Ishikawa (cell line): ENCODE measurements at regions not wholly inside any gene's neighbourhood (a gene's known extent, or its start where the extent isn't known, plus 50 kb on each side); places are given as distances from the start of the nearest gene placed in this dataset.

ENCODE experiments used
- CEBPB ChIP-seq: IDR thresholded peaks from 2 replicates; pipeline ENCODE4 v1.6.1; 2012
- CREB1 ChIP-seq: IDR thresholded peaks from 2 replicates; pipeline ENCODE4 v1.6.1; 2012; ENCODE audit warnings: low read depth
- EGR1 ChIP-seq: IDR thresholded peaks from 2 replicates; pipeline ENCODE4 v1.6.1; 2012
- MAX ChIP-seq: IDR thresholded peaks from 2 replicates; pipeline ENCODE4 v1.6.1; 2012
- RAD21 ChIP-seq: IDR thresholded peaks from 2 replicates; pipeline ENCODE4 v1.6.1; 2012; ENCODE audit warnings: low read depth
- REST ChIP-seq: IDR thresholded peaks from 2 replicates; pipeline ENCODE4 v1.6.1; 2012; ENCODE audit warnings: low read depth, mild to moderate bottlenecking
- TAF1 ChIP-seq: IDR thresholded peaks from 2 replicates; pipeline ENCODE4 v1.6.1; 2012; ENCODE audit warnings: low read depth, mild to moderate bottlenecking
- TCF12 ChIP-seq: IDR thresholded peaks from 2 replicates; pipeline ENCODE4 v1.6.1; 2012; ENCODE audit warnings: low read depth
- TEAD4 ChIP-seq: IDR thresholded peaks from 2 replicates; pipeline ENCODE4 v1.6.1; 2012
- YY1 ChIP-seq: IDR thresholded peaks from 2 replicates; pipeline ENCODE4 v1.6.1; 2012; ENCODE audit warnings: low read depth
- ZBTB7A ChIP-seq: IDR thresholded peaks from 2 replicates; pipeline ENCODE4 v1.6.1; 2012; ENCODE audit warnings: low read depth

GRCh38 chr4:92199135-92199534 is 104.6 kb upstream of the GRID2 start:
- TF ChIP-seq EGR1 (no peak), REST (no peak), YY1 (no peak), TEAD4 (no peak), TAF1 (no peak), RAD21 (no peak), CREB1 (no peak), TCF12 (no peak), CEBPB (no peak), MAX (no peak), ZBTB7A (no peak)
